OCI-LY7 (cell line): ENCODE measurements at regions not wholly inside any gene's neighbourhood (a gene's known extent, or its start where the extent isn't known, plus 50 kb on each side); places are given as distances from the start of the nearest gene placed in this dataset.

Experiments
- BruUV-seq: library from RNA; stranded (reverse); fragments of 400-500 nt; replicated peaks from 2 replicates; lab custom pipeline; 2021; lab: Mats Ljungman, UMichigan
- CTCF ChIA-PET: fragments of 300-600 bp; sonication (Branson Sonifier 250); formaldehyde crosslinking; loops from one replicate; lab custom pipeline; 2022; ENCODE audit warnings: antibody characterized with exemption; ENCODE audit not compliant: unreplicated experiment; lab: Charles Lee
- POLR2A ChIA-PET: fragments of 300-600 bp; sonication (Branson Sonifier 250); formaldehyde crosslinking; loops from one replicate; lab custom pipeline; 2022; ENCODE audit warnings: antibody characterized with exemption; lab: Charles Lee
- DNase-seq: peaks from one replicate; pipeline ENCODE4 v3.0.0-alpha.2; 2015; ENCODE audit warnings: low spot score
- H2AFZ ChIP-seq: fragments of 200-600 bp; sonication (generic), shearing (Covaris generic); 2 replicates; pipeline ENCODE4 v1.6.1; 2014; ENCODE audit warnings: mild to moderate bottlenecking, antibody characterized with exemption, low read length, moderate library complexity
- H3K27ac ChIP-seq: fragments of 200-600 bp; sonication (generic); 2 replicates; pipeline ENCODE4 v1.5.1; 2014; ENCODE audit warnings: mixed run types, low read depth, mild to moderate bottlenecking, moderate library complexity, low read length, inconsistent platforms; ENCODE audit not compliant: poor library complexity, severe bottlenecking
- H3K36me3 ChIP-seq: fragments of 200-600 bp; sonication (generic); 2 replicates; pipeline ENCODE4 v1.6.1; 2014; ENCODE audit warnings: mild to moderate bottlenecking, antibody characterized with exemption, low read length, moderate library complexity, mixed read lengths; ENCODE audit not compliant: insufficient read depth
- H3K4me1 ChIP-seq: fragments of 200-600 bp; sonication (generic); 2 replicates; pipeline ENCODE4 v1.5.1; 2014; ENCODE audit warnings: mild to moderate bottlenecking, low read length; ENCODE audit not compliant: insufficient read depth, poor library complexity, severe bottlenecking
- H3K4me2 ChIP-seq: fragments of 200-600 bp; sonication (generic); 2 replicates; pipeline ENCODE4 v1.6.1; 2014; ENCODE audit warnings: mild to moderate bottlenecking, low read length
- H3K4me3 ChIP-seq: fragments of 200-600 bp; sonication (generic); 2 replicates; pipeline ENCODE4 v1.5.1; 2014; ENCODE audit warnings: mild to moderate bottlenecking, low read depth, low read length; ENCODE audit not compliant: poor library complexity, severe bottlenecking
- H3K79me2 ChIP-seq: fragments of 200-600 bp; sonication (generic); 2 replicates; pipeline ENCODE4 v1.6.1; 2016; ENCODE audit warnings: low read depth, mild to moderate bottlenecking, low read length, moderate library complexity, mixed read lengths; ENCODE audit not compliant: insufficient read depth
- H3K9me2 ChIP-seq: fragments of 200-600 bp; sonication (generic); 2 replicates; pipeline ENCODE4 v1.6.1; 2016; ENCODE audit warnings: mild to moderate bottlenecking, low read length, mixed read lengths; ENCODE audit not compliant: insufficient read depth
- H3K9me3 ChIP-seq: fragments of 200-600 bp; sonication (generic); 2 replicates; pipeline ENCODE4 v1.6.1; 2014; ENCODE audit warnings: mild to moderate bottlenecking, mixed run types, low read length, mixed read lengths
- H4K20me1 ChIP-seq: fragments of 200-600 bp; sonication (generic); 2 replicates; pipeline ENCODE4 v1.6.1; 2014; ENCODE audit warnings: mild to moderate bottlenecking, antibody characterized with exemption, low read length, moderate library complexity, mixed read lengths; ENCODE audit not compliant: insufficient read depth
- EZH2phosphoT487 ChIP-seq: fragments of 200-600 bp; sonication (generic); IDR thresholded peaks from 2 replicates; pipeline ENCODE4 v1.6.1; 2018; ENCODE audit warnings: low read depth, borderline replicate concordance, mild to moderate bottlenecking, mixed run types, antibody characterized with exemption, low read length, moderate library complexity, mixed read lengths
- intact Hi-C: fragments of 100-400 bp; cut with micrococcal nuclease; formaldehyde crosslinking; loops from one replicate; pipeline ENCODE4 v1.10.0; 2022; ENCODE audit not compliant: unreplicated experiment
- TF ChIP-seq, protein P1 (sequence below): fragments of 200-600 bp; sonication (generic); conservative IDR thresholded peaks from 2 replicates; pipeline ENCODE4 v1.5.1; 2014; ENCODE audit warnings: mild to moderate bottlenecking, antibody characterized with exemption, low read length, moderate library complexity, mixed read lengths

DNA sequence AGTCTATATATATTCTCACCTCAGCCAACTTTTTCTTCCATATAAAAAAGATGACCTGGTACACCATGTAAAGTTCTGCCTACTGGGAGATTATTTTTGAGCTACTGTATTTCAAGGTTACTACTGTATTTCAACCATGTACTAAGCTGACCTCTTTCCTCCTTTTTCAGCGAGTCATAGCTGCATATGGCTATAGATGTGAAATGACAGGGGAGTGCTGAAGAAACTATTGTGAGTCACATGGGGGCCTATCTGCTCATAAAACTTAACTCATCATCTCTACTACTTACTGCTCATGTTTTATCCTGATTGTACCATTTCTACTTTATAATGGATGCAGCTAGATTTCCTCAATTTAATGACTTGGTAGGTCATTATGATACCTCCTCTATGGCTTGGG lies 571.4 kb upstream of the ATP2B1 start:
- no peaks in the 10 kb centered on the region for H3K36me3 ChIP-seq
- no TSS peak for BruUV-seq
- intact Hi-C loops: no loop called here
- no peaks in the 10 kb centered on the region for H3K4me1 ChIP-seq
- CTCF ChIA-PET: no interaction called here
- DNase-seq: no peak
- no peak overlapping the region for H3K4me2 ChIP-seq
- no peak overlapping the region for H2AFZ ChIP-seq
- POLR2A ChIA-PET: no interaction called here
- H3K27ac ChIP-seq: no peak overlapping the region
- no peaks in the 10 kb centered on the region for H3K9me3 ChIP-seq
- no peak overlapping the region for H3K4me3 ChIP-seq
- no peaks in the 10 kb centered on the region for H3K9me2 ChIP-seq
- H3K79me2 ChIP-seq: no peaks in the 10 kb centered on the region
- no peaks in the 10 kb centered on the region for H4K20me1 ChIP-seq
- TF ChIP-seq, protein P1, sequence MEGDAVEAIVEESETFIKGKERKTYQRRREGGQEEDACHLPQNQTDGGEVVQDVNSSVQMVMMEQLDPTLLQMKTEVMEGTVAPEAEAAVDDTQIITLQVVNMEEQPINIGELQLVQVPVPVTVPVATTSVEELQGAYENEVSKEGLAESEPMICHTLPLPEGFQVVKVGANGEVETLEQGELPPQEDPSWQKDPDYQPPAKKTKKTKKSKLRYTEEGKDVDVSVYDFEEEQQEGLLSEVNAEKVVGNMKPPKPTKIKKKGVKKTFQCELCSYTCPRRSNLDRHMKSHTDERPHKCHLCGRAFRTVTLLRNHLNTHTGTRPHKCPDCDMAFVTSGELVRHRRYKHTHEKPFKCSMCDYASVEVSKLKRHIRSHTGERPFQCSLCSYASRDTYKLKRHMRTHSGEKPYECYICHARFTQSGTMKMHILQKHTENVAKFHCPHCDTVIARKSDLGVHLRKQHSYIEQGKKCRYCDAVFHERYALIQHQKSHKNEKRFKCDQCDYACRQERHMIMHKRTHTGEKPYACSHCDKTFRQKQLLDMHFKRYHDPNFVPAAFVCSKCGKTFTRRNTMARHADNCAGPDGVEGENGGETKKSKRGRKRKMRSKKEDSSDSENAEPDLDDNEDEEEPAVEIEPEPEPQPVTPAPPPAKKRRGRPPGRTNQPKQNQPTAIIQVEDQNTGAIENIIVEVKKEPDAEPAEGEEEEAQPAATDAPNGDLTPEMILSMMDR: no peak
- TF ChIP-seq EZH2phosphoT487: no peak

DNA sequence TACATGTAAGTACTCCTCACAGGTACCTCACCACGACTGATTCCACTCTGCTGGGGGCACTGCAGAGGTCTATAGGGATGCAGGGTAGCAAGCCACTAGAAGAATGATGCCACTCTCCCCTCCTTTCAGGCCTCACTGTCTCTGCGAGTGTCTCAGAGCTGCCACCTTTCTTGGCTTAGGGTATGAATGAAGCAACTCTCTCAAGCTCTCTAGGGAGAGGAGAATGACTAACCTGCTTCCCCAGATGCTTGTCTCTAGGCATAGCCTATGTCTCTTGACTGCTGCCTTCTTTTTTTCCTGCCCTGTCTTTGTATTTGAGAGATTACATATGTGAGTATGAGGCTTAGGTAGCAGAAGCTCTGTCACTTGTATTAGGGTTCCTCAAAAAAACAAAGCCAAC lies 566.5 kb upstream of the ATP2B1 start:
- no peak overlapping the region for H2AFZ ChIP-seq
- BruUV-seq: no TSS peak
- H3K9me3 ChIP-seq: no peaks in the 10 kb centered on the region

DNA sequence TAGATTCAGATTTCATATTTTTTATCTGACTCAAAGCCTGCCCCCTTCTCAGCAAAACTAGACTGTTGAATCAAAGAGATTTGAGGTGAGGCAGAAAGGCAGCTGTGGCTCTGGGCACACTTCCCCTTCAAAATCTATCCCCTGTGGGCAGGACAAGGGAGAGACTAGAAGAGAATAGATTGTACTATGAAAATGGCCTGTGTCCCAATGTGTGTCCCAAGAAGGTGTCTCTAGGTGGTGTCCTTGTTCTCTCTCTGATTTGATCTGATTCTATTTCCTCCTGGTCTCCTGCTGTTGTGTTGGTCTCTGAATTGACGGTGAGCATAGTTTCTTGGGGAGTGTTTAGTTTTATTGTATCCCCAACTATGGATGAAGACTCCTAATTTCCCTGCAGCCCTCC lies 565.8 kb upstream of the ATP2B1 start:
- H3K4me1 ChIP-seq: no peaks in the 10 kb centered on the region
- TF ChIP-seq, protein P1: no peak
- no peak for TF ChIP-seq EZH2phosphoT487
- no peak overlapping the region for H3K4me2 ChIP-seq
- no peaks in the 10 kb centered on the region for H3K36me3 ChIP-seq
- H2AFZ ChIP-seq: no peak overlapping the region
- H3K79me2 ChIP-seq: no peaks in the 10 kb centered on the region
- no peaks in the 10 kb centered on the region for H4K20me1 ChIP-seq
- H3K9me2 ChIP-seq: no peaks in the 10 kb centered on the region
- POLR2A ChIA-PET: interaction anchor here (0.6 to 0.9 kb wide), 2 partner anchors 220 to 435 kb away, joined by 3 read pairs; no protein-coding TSS in a partner anchor
- BruUV-seq: no TSS peak
- H3K4me3 ChIP-seq: no peak overlapping the region
- no peaks in the 10 kb centered on the region for H3K9me3 ChIP-seq
- no peak overlapping the region for H3K27ac ChIP-seq
- CTCF ChIA-PET: no interaction called here
- intact Hi-C loops: no loop called here
- DNase-seq: no peak

More for the DNA sequence above, 566.5 kb upstream of the ATP2B1 start:
- TF ChIP-seq, protein P1: no peak
- TF ChIP-seq EZH2phosphoT487: no peak
- ChIA-PET CTCF (no interaction called here), POLR2A (interaction anchor here (0.6 to 0.9 kb wide), 3 partner anchors 10 to 753 kb away, joined by 3 read pairs; no protein-coding TSS in a partner anchor)
- no peak for DNase-seq
- Histone ChIP-seq H3K36me3 (no peaks in the 10 kb centered on the region), H4K20me1 (no peaks in the 10 kb centered on the region), H3K4me1 (no peaks in the 10 kb centered on the region), H3K4me2 (no peak overlapping the region), H3K4me3 (no peak overlapping the region), H3K27ac (no peak overlapping the region), H3K79me2 (no peaks in the 10 kb centered on the region), H3K9me2 (no peaks in the 10 kb centered on the region)
- intact Hi-C loops: no loop called here
